HL-60 (cell line): ENCODE measurements at regions not wholly inside any gene's neighbourhood (a gene's known extent, or its start where the extent isn't known, plus 50 kb on each side); places are given as distances from the start of the nearest gene placed in this dataset.

Experiments used
- CTCF ChIP-seq: IDR thresholded peaks from one replicate; pipeline ENCODE4 v1.5.1; 2011; ENCODE audit warnings: low read length, control low read depth, inconsistent platforms; ENCODE audit not compliant: insufficient read depth
- GABPA ChIP-seq: IDR thresholded peaks from 2 replicates; pipeline ENCODE4 v1.6.1; 2012; ENCODE audit warnings: low read depth
- POLR2AphosphoS5 ChIP-seq: IDR thresholded peaks from 2 replicates; pipeline ENCODE4 v1.6.1; 2012; ENCODE audit warnings: low read depth
- REST ChIP-seq: IDR thresholded peaks from 2 replicates; pipeline ENCODE4 v1.6.1; 2012; ENCODE audit warnings: low read depth; ENCODE audit not compliant: insufficient replicate concordance
- SPI1 ChIP-seq: IDR thresholded peaks from 2 replicates; pipeline ENCODE4 v1.6.1; 2012; ENCODE audit warnings: low read depth, mild to moderate bottlenecking, borderline replicate concordance

DNA sequence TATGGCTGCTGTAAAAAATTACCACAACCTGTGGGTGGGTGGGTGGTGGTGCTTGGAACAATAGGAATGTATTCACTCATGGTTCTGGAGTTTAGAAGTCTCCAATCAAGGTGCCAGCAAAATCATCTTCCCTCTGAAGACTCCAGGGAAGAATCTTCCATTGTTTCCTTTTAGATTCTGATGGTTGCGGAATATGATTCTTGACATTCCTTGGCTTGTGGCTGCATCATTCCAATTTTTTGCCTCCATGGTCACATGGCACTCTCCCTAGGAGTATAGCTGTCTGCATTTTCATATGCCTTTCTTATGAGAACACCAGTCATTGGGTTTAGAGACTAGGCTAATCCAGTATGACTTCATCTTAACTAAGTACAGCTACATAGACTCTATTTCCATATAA is 401.0 kb downstream of the HS3ST3B1 start:
- TF ChIP-seq CTCF (no peak), POLR2AphosphoS5 (no peak), REST (no peak), SPI1 (no peak), GABPA (no peak)
